Psoas muscle (tissue), 7 donors: ENCODE measurements at regions not wholly inside any gene's neighbourhood (a gene's known extent, or its start where the extent isn't known, plus 50 kb on each side); places are given as distances from the start of the nearest gene placed in this dataset.
A peak's percentile ranks its signal among the peaks of the same experiment; 100 is the strongest.

Experiments
- ATAC-seq, 4 donors: fragments of 200-7000 bp; cut with Tn5 transposase; one replicate each; pipeline ENCODE4 v1.9.1; 2020; ENCODE audit warnings: moderate library complexity in 3 of 4, mild to moderate bottlenecking in 2 of 4
- DNase-seq, 2 donors: peaks; one replicate each; pipeline ENCODE4 v3.0.0-alpha.2; 2020
- H3K27ac ChIP-seq: fragments of 200-600 bp; one replicate; pipeline ENCODE4 v1.8.0; 2022
- H3K27me3 ChIP-seq, 3 donors: fragments of 200-600 bp in 1 of 3; one replicate each; pipeline versions ENCODE4 v1.6.1 to v1.8.0; 2013 to 2022; ENCODE audit warnings: low read length in 2 of 3, mild to moderate bottlenecking in 2 of 3, moderate library complexity in 1 of 3; ENCODE audit not compliant: insufficient read depth in 3 of 3
- H3K36me3 ChIP-seq, 2 donors: fragments of 200-600 bp in 1 of 2; one replicate each; pipeline versions ENCODE4 v1.6.1 to v1.8.0; 2013 to 2022; ENCODE audit warnings: low read depth in 1 of 2, mild to moderate bottlenecking in 1 of 2, moderate library complexity in 1 of 2; ENCODE audit not compliant: insufficient read depth in 1 of 2
- H3K4me1 ChIP-seq: fragments of 200-600 bp; one replicate; pipeline ENCODE4 v1.8.0; 2022
- H3K4me3 ChIP-seq: fragments of 200-600 bp; one replicate; pipeline ENCODE4 v1.8.0; 2022; ENCODE audit warnings: mild to moderate bottlenecking
- H3K9me3 ChIP-seq: fragments of 200-600 bp; one replicate; pipeline ENCODE4 v1.8.0; 2022
- WGBS, 3 donors: extraction: QIAGEN DNeasy Blood & Tissue Kit; methylation state at CpG; one replicate each; pipeline versions ENCODE4 v1.1.6 to v1.1.7; 2013; 5-methylcytosine and 5-hydroxymethylcytosine counted together
- intact Hi-C, 2 donors: fragments of 100-400 bp; cut with DNase I; formaldehyde crosslinking; loops; one replicate each; pipeline versions ENCODE4 v1.11.0 to v1.14.2; 2022
- TF ChIP-seq, protein P1 (sequence below): fragments of 200-600 bp; IDR thresholded peaks from one replicate; pipeline ENCODE4 v1.8.0; 2022; ENCODE audit warnings: antibody characterized with exemption
- donor health status: healthy with polysubstance abuse.
- donor health status: DM: no; HTN: no; CAD: no; lungs with moderate emphysema.
- donor health status: Bipolar disorder and iron deficiency.
- donor health status: healthy.
- donor health status: DM: yes; HTN: yes; CAD: no.
- donor health status: DM: no; HTN: no; CAD: no.
- donor health status: DM: yes; HTN: yes; CAD: no.

DNA sequence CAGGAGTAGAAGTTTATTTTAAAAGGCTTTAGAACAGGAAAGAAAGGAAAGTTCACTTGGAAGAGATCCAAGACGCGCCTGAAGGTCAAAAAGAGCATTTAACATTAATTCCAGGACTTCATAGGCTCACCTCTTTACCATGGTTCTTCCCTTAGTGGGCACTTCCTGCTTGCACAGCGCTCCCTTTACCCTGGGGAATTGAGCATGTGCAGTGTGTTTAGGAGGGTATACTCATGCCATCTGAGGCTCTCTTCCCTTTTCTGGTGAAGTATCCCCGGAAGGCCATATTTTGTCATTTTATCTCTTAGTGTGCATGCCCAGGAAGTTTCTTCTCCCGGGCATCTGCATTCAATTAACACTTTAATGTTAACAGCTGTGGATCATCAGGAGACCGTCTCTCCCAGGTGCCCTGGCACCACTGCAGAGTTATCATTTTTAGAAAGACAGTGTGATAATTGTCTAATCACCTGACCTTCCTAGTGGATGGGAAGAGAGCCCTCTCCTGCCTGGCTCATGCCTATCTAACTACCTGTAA lies 66.1 kb upstream of the ABCC4 start:
- TF ChIP-seq, protein P1, sequence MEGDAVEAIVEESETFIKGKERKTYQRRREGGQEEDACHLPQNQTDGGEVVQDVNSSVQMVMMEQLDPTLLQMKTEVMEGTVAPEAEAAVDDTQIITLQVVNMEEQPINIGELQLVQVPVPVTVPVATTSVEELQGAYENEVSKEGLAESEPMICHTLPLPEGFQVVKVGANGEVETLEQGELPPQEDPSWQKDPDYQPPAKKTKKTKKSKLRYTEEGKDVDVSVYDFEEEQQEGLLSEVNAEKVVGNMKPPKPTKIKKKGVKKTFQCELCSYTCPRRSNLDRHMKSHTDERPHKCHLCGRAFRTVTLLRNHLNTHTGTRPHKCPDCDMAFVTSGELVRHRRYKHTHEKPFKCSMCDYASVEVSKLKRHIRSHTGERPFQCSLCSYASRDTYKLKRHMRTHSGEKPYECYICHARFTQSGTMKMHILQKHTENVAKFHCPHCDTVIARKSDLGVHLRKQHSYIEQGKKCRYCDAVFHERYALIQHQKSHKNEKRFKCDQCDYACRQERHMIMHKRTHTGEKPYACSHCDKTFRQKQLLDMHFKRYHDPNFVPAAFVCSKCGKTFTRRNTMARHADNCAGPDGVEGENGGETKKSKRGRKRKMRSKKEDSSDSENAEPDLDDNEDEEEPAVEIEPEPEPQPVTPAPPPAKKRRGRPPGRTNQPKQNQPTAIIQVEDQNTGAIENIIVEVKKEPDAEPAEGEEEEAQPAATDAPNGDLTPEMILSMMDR = no peak
- 49 to 59% (median 56%) methylated on average over 6 of the region's 6 CpGs for WGBS, 3 donors
- intact Hi-C loops = no loop called here
- Histone ChIP-seq H3K36me3 (no peaks in the 10 kb centered on the region), H3K4me3 (no peak overlapping the region), H3K4me1 (no peaks in the 10 kb centered on the region), H3K9me3 (no peaks in the 10 kb centered on the region), H3K27ac (no peak overlapping the region), H3K27me3 (no peaks in the 10 kb centered on the region)
- ATAC-seq (no peak), DNase-seq (no peak)

DNA sequence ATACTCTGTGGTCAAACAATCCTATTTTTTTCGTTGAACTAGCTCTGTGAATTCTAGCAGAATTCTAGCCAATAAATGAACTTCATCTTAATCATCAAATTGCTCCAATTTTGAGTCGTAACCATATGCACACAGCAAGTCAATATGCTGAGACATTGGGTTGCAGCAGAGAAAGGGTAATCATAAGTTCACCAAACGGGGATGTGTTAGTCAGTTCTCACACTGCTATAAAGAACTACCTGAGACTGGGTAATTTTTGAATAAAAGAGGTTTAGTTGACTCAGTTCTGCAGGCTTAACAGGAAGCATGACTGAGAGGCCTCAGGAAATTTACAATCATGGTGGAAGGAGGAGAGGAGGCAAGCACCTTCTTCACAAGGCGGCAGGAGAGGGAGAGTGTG lies 67.7 kb upstream of the ABCC4 start:
- no peak for ATAC-seq
- intact Hi-C loops = no loop called here
- TF ChIP-seq, protein P1 = no peak

DNA sequence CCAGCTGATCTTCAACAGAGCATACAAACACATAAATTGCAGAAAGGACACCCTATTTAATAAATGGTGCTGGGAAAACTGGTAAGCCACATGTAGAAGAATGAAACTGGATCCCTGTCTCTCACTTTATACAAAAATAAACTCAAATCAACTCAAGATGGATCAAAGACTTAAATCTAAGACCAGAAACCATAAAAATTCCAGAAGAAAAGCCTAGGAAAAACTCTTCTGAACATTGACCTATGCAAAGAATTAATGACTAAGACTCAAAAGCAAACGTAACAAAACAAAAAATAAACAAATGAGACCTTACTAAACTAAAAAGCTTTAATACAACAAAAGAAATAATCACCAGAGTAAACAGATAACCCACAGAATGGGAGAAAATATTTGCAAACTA lies 74.5 kb upstream of the ABCC4 start:
- intact Hi-C loops = loop anchor here in 1 of 2 donors (5.0 kb wide), 1 partner anchor 33 kb away; no protein-coding TSS in a partner anchor

More for the DNA sequence above, 67.7 kb upstream of the ABCC4 start:
- DNase-seq = no peak
- 74 to 81% (median 80%) methylated on average over 4 of the region's 4 CpGs for WGBS, 3 donors
- Histone ChIP-seq H3K36me3 (no peaks in the 10 kb centered on the region), H3K27me3 (no peaks in the 10 kb centered on the region), H3K4me3 (no peak overlapping the region), H3K4me1 (no peaks in the 10 kb centered on the region), H3K9me3 (no peaks in the 10 kb centered on the region), H3K27ac (no peak overlapping the region)

DNA sequence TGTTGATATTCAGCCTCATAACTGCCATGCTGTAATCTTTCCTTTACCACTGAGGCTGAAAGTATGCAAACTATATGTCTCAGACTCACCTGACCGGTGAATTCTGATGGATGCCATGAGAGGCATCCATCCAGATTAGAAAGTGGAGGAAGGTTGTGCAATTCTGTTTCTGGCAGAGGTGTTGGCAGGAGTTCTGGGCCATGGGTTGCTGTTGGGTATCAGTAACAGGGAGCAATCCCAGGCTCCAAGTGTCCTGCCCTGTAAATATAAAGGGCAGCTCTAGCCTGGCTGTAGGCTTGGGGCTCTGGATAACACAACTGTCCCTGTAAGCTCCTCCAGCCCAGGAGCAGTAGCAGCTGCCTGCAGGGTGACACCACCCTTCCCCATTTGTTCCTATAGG lies 77.4 kb upstream of the ABCC4 start:
- 28 to 48% (median 35%) methylated on average over 1 of the region's 1 CpG for WGBS, 3 donors
- DNase-seq (peak; percentile 14 to 50), ATAC-seq (peak; percentile 81 to 91 (median 83))
- TF ChIP-seq, protein P1 = no peak
- no peak overlapping the region for H3K4me3 ChIP-seq
- no peaks in the 10 kb centered on the region for H3K9me3 ChIP-seq
- H3K36me3 ChIP-seq = no peaks in the 10 kb centered on the region
- H3K27ac ChIP-seq = peak overlapping the region; percentile 72
- intact Hi-C loops = loop anchor here in 1 of 2 donors (5.0 kb wide), 1 partner anchor 36 kb away; no protein-coding TSS in a partner anchor
- no peaks in the 10 kb centered on the region for H3K27me3 ChIP-seq
- H3K4me1 ChIP-seq = peaks cover 19% of the 10 kb centered on the region

More for the DNA sequence above, 74.5 kb upstream of the ABCC4 start:
- TF ChIP-seq, protein P1 = no peak
- Histone ChIP-seq H3K4me3 (no peak overlapping the region), H3K27me3 (no peaks in the 10 kb centered on the region), H3K9me3 (no peaks in the 10 kb centered on the region), H3K36me3 (no peaks in the 10 kb centered on the region), H3K27ac (no peak overlapping the region), H3K4me1 (peaks cover 14% of the 10 kb centered on the region)
- 0 to 3% (median 0%) methylated on average over 1 of the region's 1 CpG for WGBS, 3 donors
- DNase-seq (no peak), ATAC-seq (no peak)
